OCI-LY3 (cell line): ENCODE measurements at regions not wholly inside any gene's neighbourhood (a gene's known extent, or its start where the extent isn't known, plus 50 kb on each side); places are given as distances from the start of the nearest gene placed in this dataset.
A peak's percentile ranks its signal among the peaks of the same experiment; 100 is the strongest.

Source experiments
- EZH2phosphoT487 ChIP-seq: fragments of 200-600 bp; shearing (Covaris generic); IDR thresholded peaks from 2 replicates; pipeline ENCODE4 v1.6.1; 2018; ENCODE audit warnings: antibody characterized with exemption, mixed run types, low read depth
- TF ChIP-seq, protein P1 (sequence below): fragments of 200-600, 300-600 bp; sonication (generic); IDR thresholded peaks from 2 replicates; pipeline ENCODE4 v1.5.1; 2014; ENCODE audit warnings: antibody characterized with exemption, low read length, low read depth

- TF ChIP-seq, protein P1, sequence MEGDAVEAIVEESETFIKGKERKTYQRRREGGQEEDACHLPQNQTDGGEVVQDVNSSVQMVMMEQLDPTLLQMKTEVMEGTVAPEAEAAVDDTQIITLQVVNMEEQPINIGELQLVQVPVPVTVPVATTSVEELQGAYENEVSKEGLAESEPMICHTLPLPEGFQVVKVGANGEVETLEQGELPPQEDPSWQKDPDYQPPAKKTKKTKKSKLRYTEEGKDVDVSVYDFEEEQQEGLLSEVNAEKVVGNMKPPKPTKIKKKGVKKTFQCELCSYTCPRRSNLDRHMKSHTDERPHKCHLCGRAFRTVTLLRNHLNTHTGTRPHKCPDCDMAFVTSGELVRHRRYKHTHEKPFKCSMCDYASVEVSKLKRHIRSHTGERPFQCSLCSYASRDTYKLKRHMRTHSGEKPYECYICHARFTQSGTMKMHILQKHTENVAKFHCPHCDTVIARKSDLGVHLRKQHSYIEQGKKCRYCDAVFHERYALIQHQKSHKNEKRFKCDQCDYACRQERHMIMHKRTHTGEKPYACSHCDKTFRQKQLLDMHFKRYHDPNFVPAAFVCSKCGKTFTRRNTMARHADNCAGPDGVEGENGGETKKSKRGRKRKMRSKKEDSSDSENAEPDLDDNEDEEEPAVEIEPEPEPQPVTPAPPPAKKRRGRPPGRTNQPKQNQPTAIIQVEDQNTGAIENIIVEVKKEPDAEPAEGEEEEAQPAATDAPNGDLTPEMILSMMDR: peak; percentile 61
- no peak for TF ChIP-seq EZH2phosphoT487
Measured at GRCh38 chr1:29379443-29380073, 143.2 kb downstream of the PTPRU start.
